Endothelial cell (in vitro differentiated cells): ENCODE measurements at regions not wholly inside any gene's neighbourhood (a gene's known extent, or its start where the extent isn't known, plus 50 kb on each side); places are given as distances from the start of the nearest gene placed in this dataset.

Experiments
- DNase-seq: peaks from one replicate; pipeline ENCODE4 v3.0.0; 2021; ENCODE audit warnings: low spot score
- H3K27ac Mint-ChIP-seq: one replicate; pipeline ENCODE4 v1.8.0; 2021; ENCODE audit warnings: mixed read lengths, inconsistent platforms; ENCODE audit not compliant: unreplicated experiment
- H3K27me3 Mint-ChIP-seq: one replicate; pipeline ENCODE4 v1.8.0; 2021; ENCODE audit warnings: mild to moderate bottlenecking, moderate library complexity, mixed read lengths, inconsistent platforms; ENCODE audit not compliant: unreplicated experiment
- H3K36me3 Mint-ChIP-seq: one replicate; pipeline ENCODE4 v1.8.0; 2021; ENCODE audit warnings: mild to moderate bottlenecking, low read depth, mixed read lengths, inconsistent platforms; ENCODE audit not compliant: unreplicated experiment
- H3K4me1 Mint-ChIP-seq: one replicate; pipeline ENCODE4 v1.8.0; 2021; ENCODE audit warnings: mild to moderate bottlenecking, mixed read lengths, inconsistent platforms; ENCODE audit not compliant: unreplicated experiment
- H3K4me3 Mint-ChIP-seq: one replicate; pipeline ENCODE4 v1.8.0; 2021; ENCODE audit warnings: mild to moderate bottlenecking, mixed read lengths, inconsistent platforms; ENCODE audit not compliant: unreplicated experiment
- H3K9me3 Mint-ChIP-seq: one replicate; pipeline ENCODE4 v1.8.0; 2021; ENCODE audit warnings: mixed read lengths, inconsistent platforms; ENCODE audit not compliant: unreplicated experiment
- TF ChIP-seq, protein P1 (sequence below): fragments of 200-600 bp; sonication (generic); IDR thresholded peaks from one replicate; pipeline ENCODE4 v1.5.0; 2021; ENCODE audit warnings: antibody characterized with exemption; ENCODE audit not compliant: unreplicated experiment

DNA sequence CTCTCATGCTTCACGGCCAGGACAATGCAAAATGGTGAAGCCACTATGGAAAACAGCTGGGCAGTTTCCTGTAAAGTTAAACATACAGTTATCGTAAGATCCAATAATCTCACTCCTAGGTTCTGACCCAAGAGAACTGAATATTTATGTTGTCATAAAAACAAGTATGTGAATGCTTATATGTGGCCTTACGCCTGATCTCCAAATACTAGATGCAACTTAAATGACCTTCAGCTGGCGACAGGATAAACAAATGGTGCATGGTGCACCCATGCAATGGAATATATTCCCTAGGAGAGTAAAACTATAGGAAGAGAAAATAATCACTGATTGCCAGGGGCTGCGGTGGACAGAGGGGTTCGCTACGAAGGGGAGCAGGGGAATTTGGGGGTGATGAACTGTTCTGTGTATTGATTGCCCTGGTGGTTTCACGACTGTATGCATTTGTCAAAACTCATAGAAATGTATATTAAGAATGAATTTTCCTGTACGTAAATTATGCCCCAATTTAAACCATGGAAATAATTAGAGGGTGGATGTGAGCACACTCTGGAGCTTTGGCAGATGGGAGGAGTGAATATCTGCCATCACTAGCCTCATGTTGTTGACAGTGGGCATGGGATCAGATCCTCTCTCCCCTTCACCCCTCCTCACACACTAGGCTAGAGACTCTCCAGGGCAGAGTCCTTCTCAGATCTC, 100.8 kb upstream of the MYCN start:
- Mint-ChIP-seq H3K4me3 (no peak overlapping the region), H3K27ac (no peak overlapping the region), H3K36me3 (no peaks in the 10 kb centered on the region), H3K4me1 (no peaks in the 10 kb centered on the region), H3K27me3 (peaks cover 6% of the 10 kb centered on the region), H3K9me3 (no peaks in the 10 kb centered on the region)
- TF ChIP-seq, protein P1, sequence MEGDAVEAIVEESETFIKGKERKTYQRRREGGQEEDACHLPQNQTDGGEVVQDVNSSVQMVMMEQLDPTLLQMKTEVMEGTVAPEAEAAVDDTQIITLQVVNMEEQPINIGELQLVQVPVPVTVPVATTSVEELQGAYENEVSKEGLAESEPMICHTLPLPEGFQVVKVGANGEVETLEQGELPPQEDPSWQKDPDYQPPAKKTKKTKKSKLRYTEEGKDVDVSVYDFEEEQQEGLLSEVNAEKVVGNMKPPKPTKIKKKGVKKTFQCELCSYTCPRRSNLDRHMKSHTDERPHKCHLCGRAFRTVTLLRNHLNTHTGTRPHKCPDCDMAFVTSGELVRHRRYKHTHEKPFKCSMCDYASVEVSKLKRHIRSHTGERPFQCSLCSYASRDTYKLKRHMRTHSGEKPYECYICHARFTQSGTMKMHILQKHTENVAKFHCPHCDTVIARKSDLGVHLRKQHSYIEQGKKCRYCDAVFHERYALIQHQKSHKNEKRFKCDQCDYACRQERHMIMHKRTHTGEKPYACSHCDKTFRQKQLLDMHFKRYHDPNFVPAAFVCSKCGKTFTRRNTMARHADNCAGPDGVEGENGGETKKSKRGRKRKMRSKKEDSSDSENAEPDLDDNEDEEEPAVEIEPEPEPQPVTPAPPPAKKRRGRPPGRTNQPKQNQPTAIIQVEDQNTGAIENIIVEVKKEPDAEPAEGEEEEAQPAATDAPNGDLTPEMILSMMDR, result no peak
- no peak for DNase-seq

DNA sequence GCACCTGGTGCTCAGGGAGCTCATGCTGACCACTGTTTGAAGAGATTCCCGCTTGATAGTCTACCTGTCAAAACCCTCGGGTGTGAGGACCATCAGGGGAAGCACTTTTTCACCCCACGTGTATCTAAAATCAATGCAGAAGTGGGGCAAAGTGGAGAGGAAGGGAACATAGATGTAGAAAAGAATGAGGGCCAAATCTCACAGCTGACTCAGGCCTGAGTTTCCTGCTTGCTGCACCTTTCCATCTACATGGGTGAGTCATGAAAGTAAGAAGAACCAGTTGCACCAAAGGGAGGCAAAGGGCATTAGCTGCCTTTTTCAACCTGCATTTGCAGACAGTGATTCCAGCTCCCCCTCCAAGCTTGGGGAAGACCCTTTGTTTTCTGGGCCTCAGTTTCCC, 100.2 kb upstream of the MYCN start:
- no peaks in the 10 kb centered on the region for H3K36me3 Mint-ChIP-seq
- peaks cover 6% of the 10 kb centered on the region for H3K27me3 Mint-ChIP-seq
- H3K4me1 Mint-ChIP-seq, result no peaks in the 10 kb centered on the region
- no peaks in the 10 kb centered on the region for H3K9me3 Mint-ChIP-seq
- no peak overlapping the region for H3K4me3 Mint-ChIP-seq
- H3K27ac Mint-ChIP-seq, result no peak overlapping the region
- TF ChIP-seq, protein P1, result no peak
- DNase-seq, result no peak

DNA sequence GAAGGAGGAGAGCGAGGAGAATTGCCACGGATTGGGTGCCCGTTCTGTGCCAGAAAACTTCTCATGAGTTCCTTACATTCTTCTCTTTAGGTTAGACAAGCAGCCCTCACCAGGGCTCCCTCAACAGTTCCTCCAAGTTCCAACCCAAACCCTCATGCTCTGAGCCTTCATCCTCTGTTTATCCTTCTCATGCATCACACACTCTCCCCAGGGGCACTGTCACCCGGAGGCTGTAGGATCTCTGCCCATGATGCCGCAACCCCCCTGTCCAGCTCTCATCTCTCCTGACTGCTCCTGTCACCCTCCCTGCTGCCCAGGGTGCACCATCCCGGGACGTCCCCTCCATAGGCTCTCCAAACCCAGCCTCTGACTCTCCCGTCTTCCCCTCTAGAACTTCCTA, 99.4 kb upstream of the MYCN start:
- DNase-seq, result no peak
- Mint-ChIP-seq H3K27me3 (peaks cover 6% of the 10 kb centered on the region), H3K9me3 (no peaks in the 10 kb centered on the region), H3K4me1 (no peaks in the 10 kb centered on the region), H3K36me3 (no peaks in the 10 kb centered on the region), H3K27ac (no peak overlapping the region), H3K4me3 (no peak overlapping the region)
- TF ChIP-seq, protein P1, result no peak

DNA sequence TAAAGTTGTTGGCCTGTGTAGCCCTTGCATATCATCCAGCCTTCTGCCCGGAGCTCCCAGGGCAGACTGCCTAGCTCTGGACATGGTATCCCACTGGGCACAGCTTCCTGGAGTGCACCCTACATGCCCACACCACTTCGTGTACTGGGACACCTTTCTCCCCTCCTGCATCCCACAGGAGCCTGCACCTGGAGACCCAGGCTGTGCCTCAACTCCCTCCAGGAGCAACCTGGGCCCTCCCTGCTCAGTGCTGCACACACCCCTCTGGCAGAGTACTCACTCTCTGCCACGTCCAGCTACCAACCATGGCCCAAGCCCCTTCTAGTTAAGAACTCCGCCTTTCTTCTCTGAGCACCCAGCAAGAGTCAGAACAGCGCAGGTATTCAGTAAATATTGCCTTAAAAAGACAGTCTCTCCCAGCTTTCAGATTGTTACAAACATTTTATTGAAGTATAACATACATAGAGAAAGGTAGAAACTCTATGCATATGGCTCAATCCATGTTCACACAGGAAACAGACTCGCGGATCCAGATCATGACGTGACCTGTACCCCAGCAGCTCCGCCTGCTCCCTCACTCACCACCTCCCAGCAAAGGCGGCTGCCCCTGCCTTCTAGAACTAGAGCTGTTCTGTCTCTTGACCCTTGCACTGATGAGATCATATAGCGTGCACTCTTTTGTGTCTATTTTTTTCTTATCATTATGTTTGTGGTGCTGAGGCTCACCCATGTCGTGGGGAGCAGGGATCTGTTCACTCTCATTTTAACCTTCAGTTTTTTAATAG, 98.4 kb upstream of the MYCN start:
- H3K4me3 Mint-ChIP-seq, result no peak overlapping the region
- H3K27ac Mint-ChIP-seq, result no peak overlapping the region
- no peaks in the 10 kb centered on the region for H3K36me3 Mint-ChIP-seq
- TF ChIP-seq, protein P1, result no peak
- H3K27me3 Mint-ChIP-seq, result peaks cover 8% of the 10 kb centered on the region
- no peak for DNase-seq
- no peaks in the 10 kb centered on the region for H3K4me1 Mint-ChIP-seq
- no peaks in the 10 kb centered on the region for H3K9me3 Mint-ChIP-seq
